GM12878 (cell line): ENCODE measurements at regions not wholly inside any gene's neighbourhood (a gene's known extent, or its start where the extent isn't known, plus 50 kb on each side); places are given as distances from the start of the nearest gene placed in this dataset.

ENCODE experiments used
- ATAC-seq: fragments of 200-7000 bp; cut with Tn5 transposase; 3 replicates; pipeline ENCODE4 v1.9.1; 2020; ENCODE audit warnings: mild to moderate bottlenecking, moderate library complexity
- BruUV-seq: library from RNA; stranded (reverse); fragments of 400-500 nt; replicated peaks from 2 replicates; lab custom pipeline; 2021; lab: Mats Ljungman, UMichigan
- CTCF ChIA-PET: fragments of 300-600 bp; sonication (Branson Sonifier 250); formaldehyde crosslinking; extraction: SDS; loops from one replicate; lab custom pipeline; 2021; ENCODE audit warnings: inconsistent platforms; lab: Yijun Ruan, JAX
- POLR2A ChIA-PET: fragments of 350-600 bp; formaldehyde crosslinking; extraction: SDS; loops from one replicate; lab custom pipeline; 2021; ENCODE audit warnings: inconsistent platforms; lab: Charles Lee
- RAD21 ChIA-PET: fragments of 300-600 bp; sonication (Branson Sonifier 250); formaldehyde crosslinking; loops from one replicate; lab custom pipeline; 2023; ENCODE audit warnings: antibody characterized with exemption; ENCODE audit not compliant: unreplicated experiment; lab: Charles Lee
- SMC1A ChIA-PET: fragments of 300-600 bp; sonication (Branson Sonifier 250); formaldehyde crosslinking; loops from one replicate; lab custom pipeline; 2023; ENCODE audit not compliant: unreplicated experiment, uncharacterized antibody; lab: Charles Lee
- DNase-seq: peaks from one replicate; pipeline ENCODE4 v3.0.0-alpha.2; 2011; ENCODE audit warnings: low read depth, low spot score
- FAIRE-seq: peaks from 3 replicates; lab custom pipeline; 2011; peaks lifted over from hg19 to GRCh38; lab: Jason Lieb, UNC
- H2AFZ ChIP-seq: 2 replicates; pipeline ENCODE4 v1.6.0; 2011; ENCODE audit warnings: low read depth, low read length, control low read depth; ENCODE audit not compliant: control insufficient read depth
- H3K27ac ChIP-seq: 2 replicates; pipeline ENCODE4 v1.5.1; 2011; ENCODE audit warnings: control low read depth; ENCODE audit not compliant: control insufficient read depth, insufficient read depth
- H3K27me3 ChIP-seq, 2 experiments: replicated peaks in 1 of 2; 2 replicates each; pipeline versions ENCODE4 v1.6.0 to v1.6.1; 2011; ENCODE audit warnings: low read length in 1 of 2; ENCODE audit not compliant: control insufficient read depth in 2 of 2, insufficient read depth in 2 of 2
- H3K36me3 ChIP-seq, 2 experiments: 2 replicates each; pipeline ENCODE4 v1.5.1; 2011; ENCODE audit warnings: low read length in 1 of 2; ENCODE audit not compliant: control insufficient read depth in 2 of 2, insufficient read depth in 2 of 2
- H3K4me1 ChIP-seq: 2 replicates; pipeline ENCODE4 v1.6.1; 2011; ENCODE audit warnings: mild to moderate bottlenecking, low read length, moderate library complexity, mixed read lengths; ENCODE audit not compliant: control insufficient read depth, insufficient read depth
- H3K4me2 ChIP-seq: 2 replicates; pipeline ENCODE4 v1.6.0; 2011; ENCODE audit warnings: control low read depth; ENCODE audit not compliant: control insufficient read depth, insufficient read depth
- H3K4me3 ChIP-seq: fragments of 200-600 bp; sonication (generic); 2 replicates; pipeline ENCODE4 v1.5.1; 2016
- H3K79me2 ChIP-seq: 2 replicates; pipeline ENCODE4 v1.6.0; 2011; ENCODE audit warnings: low read length; ENCODE audit not compliant: control insufficient read depth, insufficient read depth
- H3K9ac ChIP-seq: 2 replicates; pipeline ENCODE4 v1.8.0; 2011; ENCODE audit warnings: low read length, control low read depth, mixed read lengths; ENCODE audit not compliant: control insufficient read depth, insufficient read depth
- H3K9me3 ChIP-seq: replicated peaks from 3 replicates; pipeline ENCODE4 v1.5.1; 2011; ENCODE audit warnings: mild to moderate bottlenecking, low read length; ENCODE audit not compliant: control insufficient read depth, insufficient read depth
- H4K20me1 ChIP-seq: 2 replicates; pipeline ENCODE4 v1.6.0; 2011; ENCODE audit not compliant: control insufficient read depth, insufficient read depth
- BRCA1 ChIP-seq: IDR thresholded peaks from 2 replicates; pipeline ENCODE4 v1.6.1; 2011; ENCODE audit warnings: low read depth, low read length, improper control_type of control experiment
- EED ChIP-seq: sonication (generic); IDR thresholded peaks from 2 replicates; pipeline ENCODE4 v1.6.1; 2016; ENCODE audit warnings: antibody characterized with exemption, low read depth
- EGR1 ChIP-seq, 2 experiments: IDR thresholded peaks; 1 replicate in 1 of 2; 2 replicates in 1 of 2; pipeline ENCODE4 v1.6.1; 2011 to 2012; ENCODE audit warnings: low read depth in 2 of 2, low read length in 2 of 2, borderline replicate concordance in 1 of 2, mild to moderate bottlenecking in 1 of 2, moderate library complexity in 1 of 2
- FOXM1 ChIP-seq: IDR thresholded peaks from 2 replicates; pipeline ENCODE4 v1.6.1; 2012; ENCODE audit warnings: low read depth, mild to moderate bottlenecking, inconsistent platforms, low read length, moderate library complexity
- JUNB ChIP-seq: IDR thresholded peaks from 2 replicates; pipeline ENCODE4 v1.6.1; 2016; ENCODE audit warnings: antibody characterized with exemption, mild to moderate bottlenecking
- KLF5 ChIP-seq: fragments of 450-650 bp; IDR thresholded peaks from 2 replicates; pipeline ENCODE4 v1.6.1; 2014; ENCODE audit warnings: mild to moderate bottlenecking; ENCODE audit not compliant: partially characterized antibody
- MTA3 ChIP-seq: IDR thresholded peaks from 2 replicates; pipeline ENCODE4 v1.6.1; 2012; ENCODE audit warnings: low read length, inconsistent platforms, borderline replicate concordance
- RAD21 ChIP-seq: IDR thresholded peaks from 2 replicates; pipeline ENCODE4 v1.6.1; 2011; ENCODE audit warnings: mild to moderate bottlenecking, low read depth, low read length, moderate library complexity; ENCODE audit not compliant: insufficient read depth
- SMAD1 ChIP-seq: fragments of 450-650 bp; IDR thresholded peaks from 2 replicates; pipeline ENCODE4 v1.6.1; 2018; ENCODE audit warnings: mild to moderate bottlenecking, low read depth; ENCODE audit not compliant: partially characterized antibody
- SMAD5 ChIP-seq: IDR thresholded peaks from 2 replicates; pipeline ENCODE4 v1.6.1; 2016; ENCODE audit warnings: antibody characterized with exemption, low read depth
- STAT1 ChIP-seq: fragments of 450-650 bp; conservative IDR thresholded peaks from 2 replicates; pipeline ENCODE4 v1.6.1; 2014; ENCODE audit warnings: antibody characterized with exemption, mild to moderate bottlenecking
- YBX1 ChIP-seq: fragments of 450-650 bp; IDR thresholded peaks from 2 replicates; pipeline ENCODE4 v1.6.1; 2016; ENCODE audit warnings: antibody characterized with exemption
- YY1 ChIP-seq: IDR thresholded peaks from 2 replicates; pipeline ENCODE4 v1.6.1; 2011; ENCODE audit warnings: low read depth, mild to moderate bottlenecking, low read length
- ZNF207 ChIP-seq: fragments of 450-650 bp; IDR thresholded peaks from 2 replicates; pipeline ENCODE4 v1.6.1; 2014; ENCODE audit warnings: antibody characterized with exemption, mild to moderate bottlenecking, borderline replicate concordance
- WGBS: methylation state at CpG from one replicate; pipeline ENCODE4 v1.1.6; 2016; ENCODE audit warnings: low lambda C conversion rate; ENCODE audit not compliant: insufficient replicate concordance, insufficient coverage; ENCODE audit errors: missing lambda C conversion rate; 5-methylcytosine and 5-hydroxymethylcytosine counted together
- in situ Hi-C: fragments of 300-500 bp; cut with MboI; formaldehyde crosslinking; loops from 9 replicates; pipeline ENCODE4 v1.14.3; 2018; ENCODE audit warnings: mixed read lengths
- intact Hi-C: fragments of 100-400 bp; cut with micrococcal nuclease; formaldehyde crosslinking; loops from one replicate; pipeline ENCODE4 v1.14.2; 2022; ENCODE audit not compliant: unreplicated experiment
- TF ChIP-seq, protein P1 (sequence below): IDR thresholded peaks from 2 replicates; pipeline ENCODE4 v1.6.1; 2012; ENCODE audit warnings: low read length, inconsistent platforms
- TF ChIP-seq, protein P2 (sequence below): fragments of 450-650 bp; IDR thresholded peaks from 2 replicates; pipeline ENCODE4 v1.6.1; 2017; ENCODE audit warnings: mild to moderate bottlenecking, moderate library complexity
- TF ChIP-seq, protein P3 (sequence below): fragments of 450-650 bp; IDR thresholded peaks from 2 replicates; pipeline ENCODE4 v1.6.1; 2017; ENCODE audit warnings: borderline replicate concordance
- TF ChIP-seq, protein P4 (sequence below): IDR thresholded peaks from 2 replicates; pipeline ENCODE4 v1.6.1; 2011; ENCODE audit warnings: borderline replicate concordance, low read depth, mild to moderate bottlenecking, moderate library complexity, mixed read lengths, low read length; ENCODE audit not compliant: insufficient read depth; ENCODE audit errors: extremely low read length

DNA sequence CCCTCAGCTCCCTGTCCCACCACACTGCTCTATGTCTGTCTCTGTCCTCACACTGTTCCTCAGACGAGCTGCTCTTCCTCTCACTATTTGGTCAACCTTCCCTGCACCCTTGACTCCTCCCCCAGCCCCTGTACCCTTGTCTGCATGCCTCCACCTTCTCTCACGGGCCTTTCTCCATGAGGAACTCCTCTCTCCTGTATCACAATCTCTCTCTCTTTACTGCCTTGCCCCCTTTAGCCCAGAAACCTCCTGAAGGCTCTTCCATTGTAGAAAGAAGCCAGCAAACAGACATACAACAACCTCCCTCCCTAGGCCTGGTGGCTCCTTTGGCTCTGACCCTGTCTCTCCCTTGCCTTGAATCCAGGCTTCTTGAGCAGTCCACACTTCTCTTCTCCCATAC is 251.6 kb upstream of the CSF3R start:
- in situ Hi-C loops: no loop called here
- Histone ChIP-seq H3K4me2 (no peak overlapping the region), H3K79me2 (no peaks in the 10 kb centered on the region), H3K27me3 (peaks cover 0 to 1% of the 10 kb centered on the region in 2 experiments; a peak in 3 of 4 replicates), H3K9ac (no peak overlapping the region), H4K20me1 (no peaks in the 10 kb centered on the region), H3K36me3 (no peaks in the 10 kb centered on the region), H3K4me1 (no peaks in the 10 kb centered on the region), H2AFZ (no peak overlapping the region), H3K27ac (no peak overlapping the region), H3K9me3 (no peaks in the 10 kb centered on the region), H3K4me3 (no peak overlapping the region)
- intact Hi-C loops: no loop called here
- DNase-seq (no peak), FAIRE-seq (no peak), ATAC-seq (no peak)
- ChIA-PET CTCF (interaction anchor here (1.3 kb wide), 1 partner anchor 83 kb away, joined by 3 read pairs; no protein-coding TSS in a partner anchor), POLR2A (no interaction called here), RAD21 (no interaction called here), SMC1A (interaction anchor here (0.7 kb wide), 1 partner anchor 82 kb away, joined by 3 read pairs; no protein-coding TSS in a partner anchor)
- BruUV-seq: no TSS peak
- 3% methylated on average over 2 of the region's 2 CpGs for WGBS
- TF ChIP-seq SMAD1: no peak
- no peak for TF ChIP-seq KLF5
- TF ChIP-seq YY1: no peak
- no peak for TF ChIP-seq RAD21
- no peak for TF ChIP-seq JUNB
- TF ChIP-seq, protein P1, sequence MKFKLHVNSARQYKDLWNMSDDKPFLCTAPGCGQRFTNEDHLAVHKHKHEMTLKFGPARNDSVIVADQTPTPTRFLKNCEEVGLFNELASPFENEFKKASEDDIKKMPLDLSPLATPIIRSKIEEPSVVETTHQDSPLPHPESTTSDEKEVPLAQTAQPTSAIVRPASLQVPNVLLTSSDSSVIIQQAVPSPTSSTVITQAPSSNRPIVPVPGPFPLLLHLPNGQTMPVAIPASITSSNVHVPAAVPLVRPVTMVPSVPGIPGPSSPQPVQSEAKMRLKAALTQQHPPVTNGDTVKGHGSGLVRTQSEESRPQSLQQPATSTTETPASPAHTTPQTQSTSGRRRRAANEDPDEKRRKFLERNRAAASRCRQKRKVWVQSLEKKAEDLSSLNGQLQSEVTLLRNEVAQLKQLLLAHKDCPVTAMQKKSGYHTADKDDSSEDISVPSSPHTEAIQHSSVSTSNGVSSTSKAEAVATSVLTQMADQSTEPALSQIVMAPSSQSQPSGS: no peak
- no peak for TF ChIP-seq BRCA1
- TF ChIP-seq, protein P2, sequence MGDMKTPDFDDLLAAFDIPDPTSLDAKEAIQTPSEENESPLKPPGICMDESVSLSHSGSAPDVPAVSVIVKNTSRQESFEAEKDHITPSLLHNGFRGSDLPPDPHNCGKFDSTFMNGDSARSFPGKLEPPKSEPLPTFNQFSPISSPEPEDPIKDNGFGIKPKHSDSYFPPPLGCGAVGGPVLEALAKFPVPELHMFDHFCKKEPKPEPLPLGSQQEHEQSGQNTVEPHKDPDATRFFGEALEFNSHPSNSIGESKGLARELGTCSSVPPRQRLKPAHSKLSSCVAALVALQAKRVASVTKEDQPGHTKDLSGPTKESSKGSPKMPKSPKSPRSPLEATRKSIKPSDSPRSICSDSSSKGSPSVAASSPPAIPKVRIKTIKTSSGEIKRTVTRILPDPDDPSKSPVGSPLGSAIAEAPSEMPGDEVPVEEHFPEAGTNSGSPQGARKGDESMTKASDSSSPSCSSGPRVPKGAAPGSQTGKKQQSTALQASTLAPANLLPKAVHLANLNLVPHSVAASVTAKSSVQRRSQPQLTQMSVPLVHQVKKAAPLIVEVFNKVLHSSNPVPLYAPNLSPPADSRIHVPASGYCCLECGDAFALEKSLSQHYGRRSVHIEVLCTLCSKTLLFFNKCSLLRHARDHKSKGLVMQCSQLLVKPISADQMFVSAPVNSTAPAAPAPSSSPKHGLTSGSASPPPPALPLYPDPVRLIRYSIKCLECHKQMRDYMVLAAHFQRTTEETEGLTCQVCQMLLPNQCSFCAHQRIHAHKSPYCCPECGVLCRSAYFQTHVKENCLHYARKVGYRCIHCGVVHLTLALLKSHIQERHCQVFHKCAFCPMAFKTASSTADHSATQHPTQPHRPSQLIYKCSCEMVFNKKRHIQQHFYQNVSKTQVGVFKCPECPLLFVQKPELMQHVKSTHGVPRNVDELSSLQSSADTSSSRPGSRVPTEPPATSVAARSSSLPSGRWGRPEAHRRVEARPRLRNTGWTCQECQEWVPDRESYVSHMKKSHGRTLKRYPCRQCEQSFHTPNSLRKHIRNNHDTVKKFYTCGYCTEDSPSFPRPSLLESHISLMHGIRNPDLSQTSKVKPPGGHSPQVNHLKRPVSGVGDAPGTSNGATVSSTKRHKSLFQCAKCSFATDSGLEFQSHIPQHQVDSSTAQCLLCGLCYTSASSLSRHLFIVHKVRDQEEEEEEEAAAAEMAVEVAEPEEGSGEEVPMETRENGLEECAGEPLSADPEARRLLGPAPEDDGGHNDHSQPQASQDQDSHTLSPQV: no peak
- TF ChIP-seq ZNF207: no peak
- no peak for TF ChIP-seq EGR1 (IDR thresholded peaks at IDR 0.05; ENCODE audit: borderline replicate concordance in 1 of 2, low read depth in 2 of 2, low read length in 2 of 2)
- no peak for TF ChIP-seq STAT1
- TF ChIP-seq, protein P3, sequence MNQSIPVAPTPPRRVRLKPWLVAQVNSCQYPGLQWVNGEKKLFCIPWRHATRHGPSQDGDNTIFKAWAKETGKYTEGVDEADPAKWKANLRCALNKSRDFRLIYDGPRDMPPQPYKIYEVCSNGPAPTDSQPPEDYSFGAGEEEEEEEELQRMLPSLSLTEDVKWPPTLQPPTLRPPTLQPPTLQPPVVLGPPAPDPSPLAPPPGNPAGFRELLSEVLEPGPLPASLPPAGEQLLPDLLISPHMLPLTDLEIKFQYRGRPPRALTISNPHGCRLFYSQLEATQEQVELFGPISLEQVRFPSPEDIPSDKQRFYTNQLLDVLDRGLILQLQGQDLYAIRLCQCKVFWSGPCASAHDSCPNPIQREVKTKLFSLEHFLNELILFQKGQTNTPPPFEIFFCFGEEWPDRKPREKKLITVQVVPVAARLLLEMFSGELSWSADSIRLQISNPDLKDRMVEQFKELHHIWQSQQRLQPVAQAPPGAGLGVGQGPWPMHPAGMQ: no peak
- TF ChIP-seq YBX1: no peak
- TF ChIP-seq MTA3: no peak
- TF ChIP-seq, protein P4, sequence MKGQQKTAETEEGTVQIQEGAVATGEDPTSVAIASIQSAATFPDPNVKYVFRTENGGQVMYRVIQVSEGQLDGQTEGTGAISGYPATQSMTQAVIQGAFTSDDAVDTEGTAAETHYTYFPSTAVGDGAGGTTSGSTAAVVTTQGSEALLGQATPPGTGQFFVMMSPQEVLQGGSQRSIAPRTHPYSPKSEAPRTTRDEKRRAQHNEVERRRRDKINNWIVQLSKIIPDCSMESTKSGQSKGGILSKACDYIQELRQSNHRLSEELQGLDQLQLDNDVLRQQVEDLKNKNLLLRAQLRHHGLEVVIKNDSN: no peak
- TF ChIP-seq EED: no peak
- no peak for TF ChIP-seq SMAD5
- TF ChIP-seq FOXM1: no peak
